Endothelial cell of hepatic sinusoid (primary cell): ENCODE measurements at regions not wholly inside any gene's neighbourhood (a gene's known extent, or its start where the extent isn't known, plus 50 kb on each side); places are given as distances from the start of the nearest gene placed in this dataset.
"Not testable (repeated sequence)": the region's sequence is repeated elsewhere in the genome, so short reads cannot be mapped to it uniquely, and the experiment has no call there.

Experiments
- in situ Hi-C: cut with HindIII; loops from 2 replicates; pipeline ENCODE4 v1.10.0; 2017; ENCODE audit warnings: low sequenced_read_pairs

- in situ Hi-C loops = no loop called here
Observed at GRCh38 chr6:80946402-80946801, 806.1 kb downstream of the TENT5A start.

- in situ Hi-C loops = no loop called here
Observed at GRCh38 chr6:80942911-80943310, 809.6 kb downstream of the TENT5A start.

- in situ Hi-C loops = no loop called here
Observed at GRCh38 chr6:80940976-80941375, 811.5 kb downstream of the TENT5A start.

GRCh38 chr6:80940571-80940970 is 811.9 kb downstream of the TENT5A start:
- in situ Hi-C loops = no loop called here

- in situ Hi-C loops = no loop called here
Observed at GRCh38 chr6:80939898-80940297, 812.6 kb downstream of the TENT5A start.

GRCh38 chr6:80939480-80939879 is 813.0 kb downstream of the TENT5A start:
- in situ Hi-C loops = no loop called here

GRCh38 chr6:80938131-80938530 is 814.4 kb downstream of the TENT5A start:
- in situ Hi-C loops = no loop called here

- in situ Hi-C loops = no loop called here
Observed at GRCh38 chr6:80932359-80932758, 820.1 kb downstream of the TENT5A start.

GRCh38 chr6:80930376-80930775 is 822.1 kb downstream of the TENT5A start:
- in situ Hi-C loops = no loop called here

- in situ Hi-C loops = no loop called here
Observed at GRCh38 chr6:80923816-80924215, 817.3 kb downstream of the BCKDHB start.

- in situ Hi-C loops = no loop called here
Observed at GRCh38 chr6:80922916-80923455, 816.5 kb downstream of the BCKDHB start.

- in situ Hi-C loops = no loop called here
Observed at GRCh38 chr6:80921861-80922460, 815.5 kb downstream of the BCKDHB start.

- in situ Hi-C loops = no loop called here
Observed at GRCh38 chr6:80907831-80908230, 801.4 kb downstream of the BCKDHB start.

GRCh38 chr6:80903711-80904110 is 797.2 kb downstream of the BCKDHB start:
- in situ Hi-C loops = no loop called here

- in situ Hi-C loops = no loop called here
Observed at GRCh38 chr6:80886475-80886874, 780.0 kb downstream of the BCKDHB start.

GRCh38 chr6:80872951-80873308 is 766.5 kb downstream of the BCKDHB start:
- in situ Hi-C loops = no loop called here

- in situ Hi-C loops = no loop called here
Observed at GRCh38 chr6:80872199-80872950, 765.9 kb downstream of the BCKDHB start.

- in situ Hi-C loops = loop anchor here (5.0 kb wide), 2 partner anchors 50 to 100 kb away; no protein-coding TSS in a partner anchor
Observed at GRCh38 chr6:80862756-80863155, 756.3 kb downstream of the BCKDHB start.

GRCh38 chr6:80860107-80860506 is 753.6 kb downstream of the BCKDHB start:
- in situ Hi-C loops = loop anchor here (5.0 kb wide), 2 partner anchors 52 to 102 kb away; no protein-coding TSS in a partner anchor

- in situ Hi-C loops = not testable (repeated sequence)
Observed at GRCh38 chr6:80847973-80848372, 741.5 kb downstream of the BCKDHB start.

GRCh38 chr6:80832337-80832736 is 725.9 kb downstream of the BCKDHB start:
- in situ Hi-C loops = no loop called here

GRCh38 chr6:80793411-80793810 is 686.9 kb downstream of the BCKDHB start:
- in situ Hi-C loops = no loop called here
